ENCODE measurements at regions not wholly inside any gene's neighbourhood (a gene's known extent, or its start where the extent isn't known, plus 50 kb on each side); places are given as distances from the start of the nearest gene placed in this dataset.

GRCh38 chr10:78876449-78876848 is 192.3 kb upstream of the ZMIZ1 start:
- TF ChIP-seq CTCF (IDR thresholded peaks at IDR 0.05) (no peak), POLR2A (IDR thresholded peaks at IDR 0.05) (no peak)
